CD4-positive, alpha-beta T cell treated with Interleukin-2 at 100 ng/mL for 4 hours (primary cell): ENCODE measurements at regions not wholly inside any gene's neighbourhood (a gene's known extent, or its start where the extent isn't known, plus 50 kb on each side); places are given as distances from the start of the nearest gene placed in this dataset.

Experiments
- DNase-seq: peaks from one replicate; pipeline ENCODE4 v3.0.0-alpha.2; 2020; ENCODE audit warnings: low spot score

DNA sequence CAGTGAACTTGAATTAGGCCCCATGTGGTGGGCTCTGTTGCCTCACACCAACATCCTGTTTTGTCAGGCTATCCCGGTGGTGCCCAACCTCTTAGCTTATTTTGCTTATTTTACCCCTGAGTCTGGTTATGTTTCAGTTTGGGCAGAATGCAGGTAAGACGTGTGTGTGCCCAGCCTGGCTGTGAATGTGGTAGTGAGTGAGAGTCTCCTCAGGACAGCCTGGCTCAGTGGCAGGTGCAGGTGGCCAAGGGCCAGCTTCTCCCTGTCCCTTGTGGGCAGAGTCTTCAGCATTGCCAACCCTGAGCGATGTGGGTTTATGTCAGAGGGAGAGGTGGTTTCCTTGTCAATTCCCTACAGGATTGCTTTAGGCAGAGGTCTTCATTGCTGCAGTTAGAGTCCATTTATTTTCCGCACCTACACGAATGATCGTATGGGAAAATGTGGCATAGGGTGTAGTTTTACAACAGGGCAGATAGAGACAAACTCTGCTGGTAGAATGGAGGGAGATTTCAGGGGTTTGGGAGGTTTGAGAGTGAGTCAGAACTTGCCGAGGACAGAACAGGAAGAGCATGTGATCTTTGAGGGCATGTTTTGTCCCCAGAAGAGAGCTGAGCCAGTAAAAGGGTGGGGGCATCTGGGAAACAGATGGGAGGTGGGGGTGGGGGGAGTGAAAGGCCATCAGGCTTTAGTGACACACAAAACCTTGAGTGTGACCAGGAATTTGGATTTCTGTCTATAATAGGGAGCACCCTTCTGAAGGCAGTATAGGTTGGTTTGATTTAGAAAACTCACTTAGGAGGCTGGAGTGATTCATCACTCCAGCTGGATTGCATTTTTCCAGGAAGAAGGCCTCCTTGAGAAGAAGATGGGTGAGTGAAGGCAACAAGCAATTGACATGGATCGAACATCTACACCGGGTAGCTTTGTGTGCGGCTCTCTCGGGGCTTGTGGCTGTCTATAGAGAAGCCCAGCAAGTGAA is 156.2 kb upstream of the CELF4 start:
- no peak for DNase-seq

DNA sequence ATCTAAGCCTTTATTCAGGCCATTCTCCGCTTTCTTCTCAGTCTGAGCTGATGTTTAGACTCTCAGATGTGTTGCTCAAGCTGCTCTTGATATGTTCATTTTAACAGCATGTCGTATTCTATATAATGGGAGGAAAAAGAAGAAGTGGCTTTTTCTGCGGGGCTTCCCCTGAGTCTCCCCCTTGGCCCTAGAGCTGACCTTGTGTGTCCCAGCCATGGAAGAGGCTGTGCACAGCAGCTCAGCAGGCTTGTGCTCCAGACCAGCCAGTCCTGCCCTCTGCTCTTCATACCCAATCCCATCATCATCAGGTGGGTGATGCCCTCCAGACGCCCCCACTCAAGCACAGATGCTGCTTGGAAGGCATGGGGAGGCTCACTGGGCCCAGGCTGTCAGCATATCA is 155.1 kb upstream of the CELF4 start:
- DNase-seq: no peak

DNA sequence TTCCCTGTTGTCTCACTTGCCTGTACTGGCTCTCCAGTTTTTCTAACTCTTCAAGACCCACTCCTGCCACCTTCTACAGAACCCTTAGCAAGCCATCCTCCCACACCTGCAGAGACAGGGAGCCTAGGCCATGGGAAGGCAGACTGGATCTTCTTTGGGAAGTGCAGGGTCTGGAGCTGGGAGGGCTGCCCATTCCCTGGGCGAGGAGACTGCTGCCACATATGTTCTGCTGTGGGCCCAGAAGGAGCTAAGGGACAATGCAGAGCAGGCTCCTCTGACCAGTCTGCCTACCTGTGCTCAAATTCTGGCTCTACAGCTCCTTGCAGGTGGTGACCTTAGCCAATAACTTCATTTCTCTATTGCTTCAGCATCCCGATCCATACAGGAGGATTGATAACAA is 152.1 kb upstream of the CELF4 start:
- no peak for DNase-seq

DNA sequence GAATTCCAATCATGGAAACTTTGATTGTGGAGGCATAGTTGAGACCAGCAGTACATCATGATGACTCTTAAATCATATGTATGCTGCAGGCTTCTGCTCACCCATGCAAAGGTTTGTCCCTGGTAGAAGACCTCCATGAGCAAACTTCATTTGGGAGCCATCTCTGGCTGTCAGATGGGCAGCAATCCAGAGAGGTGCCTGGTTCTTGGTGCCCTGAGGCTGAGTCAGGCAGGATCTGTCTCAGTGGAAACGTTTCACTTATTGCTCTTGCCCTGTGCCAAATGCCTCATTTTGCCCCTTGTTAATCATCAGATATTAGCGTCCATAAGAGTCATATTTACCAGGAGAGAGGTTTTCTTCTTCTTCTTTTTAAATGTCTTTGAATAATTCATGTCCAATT is 151.5 kb upstream of the CELF4 start:
- no peak for DNase-seq

DNA sequence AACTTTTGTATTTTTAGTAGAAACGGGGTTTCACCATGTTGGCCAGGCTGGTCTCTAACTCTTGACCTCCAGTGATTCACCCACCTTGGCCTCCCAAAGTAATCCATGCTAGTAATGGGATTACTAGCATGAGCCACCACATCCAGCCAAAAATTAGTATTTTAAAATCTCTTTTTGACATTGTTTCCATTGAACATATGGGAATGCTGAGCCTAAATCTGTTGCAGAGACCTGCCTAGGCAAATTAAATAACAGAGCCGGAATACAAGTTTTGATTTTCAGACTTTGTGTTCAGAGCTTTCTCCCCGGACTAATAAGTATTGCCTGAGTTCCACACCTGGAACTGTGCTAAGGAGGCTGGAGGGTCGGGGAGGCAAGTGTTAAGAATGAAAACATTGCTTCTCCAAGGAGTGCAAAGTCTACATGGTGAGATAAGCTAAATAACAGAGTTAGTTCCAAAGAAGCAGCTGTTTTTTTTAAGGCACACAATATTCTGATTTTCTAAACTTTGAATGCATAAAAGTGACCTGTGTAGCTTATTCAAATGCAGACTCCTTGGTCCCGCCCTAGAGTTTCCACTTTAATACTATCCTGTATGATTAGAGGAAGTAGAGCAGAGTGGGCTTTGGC is 150.6 kb upstream of the CELF4 start:
- DNase-seq: no peak

DNA sequence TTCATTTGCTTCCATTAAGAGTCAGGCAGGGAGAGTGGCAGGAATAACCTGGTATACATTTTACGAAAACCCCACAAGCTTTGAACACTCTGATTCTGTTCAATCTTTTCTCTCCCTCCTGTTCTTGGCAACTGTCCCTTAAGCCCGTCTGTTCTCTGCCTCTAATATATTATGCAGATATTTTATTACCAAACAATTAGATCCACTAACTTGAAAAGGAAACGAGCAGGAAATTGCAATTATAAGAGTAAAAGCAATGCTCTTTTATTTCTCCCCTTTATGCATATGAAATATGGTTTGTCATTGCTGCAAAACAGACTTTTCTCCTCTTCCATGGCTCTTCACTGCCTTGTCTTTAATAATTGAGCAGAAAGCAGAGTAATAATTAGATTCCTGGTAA is 149.1 kb upstream of the CELF4 start:
- no peak for DNase-seq

DNA sequence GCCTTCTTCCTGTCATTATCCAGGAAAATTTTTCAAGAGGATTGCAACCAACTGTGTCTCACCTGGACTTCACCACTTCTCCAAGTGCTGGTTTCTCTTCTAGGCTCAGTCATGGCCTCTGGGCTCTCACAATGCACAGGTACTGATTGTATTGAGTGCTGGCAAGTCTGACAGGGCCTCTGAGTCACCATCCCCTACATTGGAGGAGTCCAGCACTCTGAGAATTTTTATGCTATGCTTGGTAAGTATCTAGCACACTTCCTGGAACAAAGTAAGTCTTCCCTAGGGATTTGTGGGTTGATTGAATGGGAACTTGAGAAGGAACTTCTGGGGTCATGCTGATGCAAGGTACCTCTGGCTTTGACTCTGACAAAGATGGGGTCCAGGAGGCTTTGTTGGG is 147.2 kb upstream of the CELF4 start:
- no peak for DNase-seq

DNA sequence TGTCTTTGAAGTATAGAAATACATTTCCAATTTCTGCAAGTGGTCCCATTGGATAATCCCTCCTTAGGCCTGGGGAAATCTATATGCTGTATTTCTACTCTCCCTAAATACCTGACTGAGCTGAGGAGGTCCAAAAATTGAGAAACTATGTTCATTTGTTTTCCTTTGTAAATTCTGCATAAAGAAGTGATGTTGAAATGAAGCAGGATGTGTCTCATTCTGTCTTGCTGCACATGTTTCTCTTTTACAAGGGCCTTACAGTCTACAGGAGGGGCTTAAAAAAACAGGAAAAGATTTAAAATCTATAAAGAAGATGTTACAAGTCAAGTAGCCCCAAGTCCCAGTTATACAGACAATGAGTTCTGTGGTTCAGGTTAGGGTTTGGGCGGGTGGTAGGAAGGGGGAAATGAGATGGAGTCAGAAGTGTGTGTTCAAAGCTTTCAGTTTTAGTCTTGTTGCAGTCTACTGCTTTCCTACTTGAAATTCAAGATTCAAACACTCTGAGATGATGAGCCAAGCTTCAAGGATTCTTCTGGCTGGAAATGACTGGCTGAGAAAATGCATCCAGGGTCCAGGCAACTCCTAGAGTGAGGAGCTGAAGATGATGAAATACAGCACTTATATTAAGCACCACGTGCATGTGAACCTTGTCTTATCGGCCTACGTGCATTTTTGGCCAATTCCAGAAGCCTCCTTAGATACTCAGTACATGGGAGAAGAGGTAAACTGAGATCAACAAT is 146.3 kb upstream of the CELF4 start:
- DNase-seq: no peak

DNA sequence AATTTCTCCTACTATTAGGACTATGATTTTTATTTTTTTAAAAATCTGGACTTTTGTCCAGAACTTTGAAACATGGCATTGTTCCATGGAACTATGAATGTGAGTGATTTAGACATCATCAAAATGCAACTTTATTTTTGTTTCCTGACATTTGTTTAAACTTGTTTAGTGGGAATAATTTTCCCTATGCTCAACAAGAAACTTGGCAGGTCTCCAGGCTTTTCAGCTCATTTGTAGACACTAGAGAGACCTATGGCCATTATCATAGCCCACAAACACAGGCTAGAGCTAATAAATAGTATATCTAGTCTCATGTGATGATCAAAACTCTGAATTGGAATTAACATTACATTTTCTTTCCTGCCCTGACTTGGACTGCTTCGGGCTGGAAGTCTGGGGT is 145.1 kb upstream of the CELF4 start:
- DNase-seq: no peak

DNA sequence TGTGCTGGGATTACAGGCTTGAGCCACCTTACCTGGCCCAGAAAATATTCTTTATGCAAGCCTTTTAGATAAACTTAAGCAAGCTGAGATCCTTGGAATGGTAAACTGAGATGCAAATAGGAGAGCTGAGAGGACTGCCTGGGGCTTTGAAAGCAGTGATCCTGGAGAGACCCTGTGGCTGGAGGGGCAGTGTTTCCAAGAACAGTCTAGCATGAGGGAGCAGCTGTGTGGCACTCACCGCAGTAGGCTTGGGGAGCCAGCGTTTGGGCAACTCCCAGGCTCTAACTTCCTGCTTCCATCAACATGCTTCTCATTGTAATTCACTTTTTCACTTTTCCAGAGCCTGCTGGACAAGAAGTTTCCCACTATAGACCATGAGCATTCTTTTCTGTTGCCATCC is 144.1 kb upstream of the CELF4 start:
- DNase-seq: no peak

DNA sequence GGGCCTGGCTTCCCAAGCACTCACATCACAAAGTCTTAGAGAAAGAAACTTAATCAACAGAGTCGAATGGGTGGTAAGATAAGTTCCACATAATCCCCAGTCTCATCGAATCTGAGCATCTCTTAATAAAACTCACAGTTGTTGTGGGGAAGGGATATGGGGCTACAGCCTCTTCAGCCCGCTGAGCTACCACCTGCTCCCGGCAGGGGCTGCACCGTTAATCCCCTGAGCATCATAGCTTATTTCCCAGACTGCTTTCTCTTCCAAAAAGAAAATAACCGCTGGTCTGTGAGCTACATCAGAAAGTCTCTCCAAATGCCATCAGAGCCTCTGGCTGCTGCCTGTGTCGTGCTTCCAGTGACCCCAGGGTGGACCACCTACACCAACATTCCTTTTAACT is 139.4 kb upstream of the CELF4 start:
- no peak for DNase-seq

DNA sequence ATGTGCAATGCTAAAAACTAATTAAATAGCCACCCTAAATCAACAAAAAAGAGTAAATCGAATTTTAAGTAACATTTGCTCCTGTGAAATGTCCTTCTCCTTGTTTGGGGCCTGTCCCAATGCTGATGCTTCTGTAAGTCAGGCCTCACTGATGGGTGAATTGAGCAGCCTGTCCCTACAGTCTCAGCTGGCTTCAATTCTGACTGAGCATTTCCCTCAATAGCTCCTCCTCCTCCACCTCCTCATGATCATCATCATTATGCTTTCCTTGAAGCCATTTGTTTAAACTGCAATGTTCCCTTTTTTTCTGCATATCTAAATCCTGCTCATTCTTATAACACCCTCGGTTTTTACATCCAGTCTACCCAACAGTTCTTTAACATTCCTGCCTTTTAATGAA is 137.2 kb upstream of the CELF4 start:
- no peak for DNase-seq

DNA sequence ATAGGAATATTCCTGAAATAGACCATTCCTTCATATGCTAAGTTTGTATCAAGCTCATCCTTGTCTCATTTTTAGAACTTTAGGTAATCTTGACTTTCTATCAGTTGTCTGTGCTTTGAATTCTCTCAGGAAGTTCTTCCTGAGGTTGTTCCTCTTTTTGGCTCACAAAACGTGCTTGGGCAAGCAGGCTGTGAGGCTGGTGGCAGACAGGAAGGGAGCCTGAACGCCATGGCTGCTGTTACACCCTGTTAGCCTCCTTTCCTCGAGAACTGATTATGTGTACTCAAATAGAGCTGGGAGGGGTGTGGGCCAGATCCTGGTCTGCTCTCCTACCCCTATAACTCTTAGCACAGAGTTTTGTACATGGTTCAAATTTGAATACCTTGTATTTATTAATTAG is 136.4 kb upstream of the CELF4 start:
- DNase-seq: no peak

DNA sequence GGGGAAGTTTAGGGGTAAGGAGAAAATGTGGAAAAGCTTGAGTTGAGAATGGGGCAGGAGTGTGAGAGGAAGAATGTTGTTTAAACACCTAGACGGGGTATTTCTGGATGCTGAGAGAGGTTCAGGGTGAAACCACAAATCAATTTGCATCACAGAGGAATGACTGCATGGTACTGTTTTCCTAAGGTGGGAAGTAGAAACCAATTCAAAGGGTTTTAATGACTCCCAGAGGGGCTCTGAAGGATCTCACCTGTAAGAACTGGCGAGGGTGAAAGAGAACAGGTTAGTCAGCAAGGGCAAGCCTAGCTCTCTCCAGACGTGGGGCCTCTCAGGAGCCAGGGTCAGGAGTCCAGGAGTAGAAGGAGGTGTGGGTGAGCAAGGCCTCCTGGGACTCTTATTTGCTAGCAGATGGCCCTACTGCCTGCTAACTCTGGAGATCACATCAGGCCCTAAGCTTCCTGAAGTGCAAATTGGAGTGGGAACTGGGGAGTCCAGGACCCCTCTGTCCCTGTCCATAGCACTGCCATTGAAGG is 133.0 kb upstream of the CELF4 start:
- no peak for DNase-seq

DNA sequence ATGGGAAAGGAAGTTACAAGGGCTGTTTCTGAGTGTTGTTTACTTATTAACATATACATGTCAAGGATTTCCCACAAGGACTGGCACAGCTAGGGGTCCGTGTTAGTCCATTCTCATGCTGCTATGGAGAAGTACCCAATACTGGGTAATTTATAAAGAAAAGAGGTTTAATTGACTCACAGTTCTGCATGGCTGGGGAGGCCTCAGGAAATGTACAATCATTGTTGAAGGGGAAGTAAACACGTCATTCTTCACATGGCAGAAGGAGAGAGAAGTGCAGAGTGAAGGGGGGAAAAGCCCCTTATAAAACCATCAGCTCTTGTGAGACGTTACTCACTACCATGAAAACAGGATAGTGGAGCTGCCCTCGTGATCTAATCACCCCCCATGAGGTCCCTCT is 128.9 kb upstream of the CELF4 start:
- no peak for DNase-seq

DNA sequence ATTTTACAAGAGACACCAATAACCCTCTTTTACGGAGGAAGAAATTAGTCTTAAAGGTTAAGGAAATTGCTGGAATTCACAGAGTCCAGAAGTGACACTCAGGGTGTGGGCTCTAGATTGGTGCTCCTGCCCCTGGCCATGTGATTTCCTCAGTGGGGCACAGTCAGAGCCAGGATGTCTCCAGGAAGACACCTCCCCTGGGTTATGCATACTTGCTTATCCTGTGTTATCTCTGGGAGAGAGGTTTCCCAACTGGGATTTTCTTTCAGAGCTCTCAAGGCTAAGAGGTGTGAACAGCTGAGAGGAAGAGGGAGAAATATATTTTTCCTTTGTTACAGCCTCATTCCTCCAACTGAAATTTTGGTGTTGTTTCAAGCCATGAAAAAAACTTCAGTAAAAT is 125.6 kb upstream of the CELF4 start:
- no peak for DNase-seq

DNA sequence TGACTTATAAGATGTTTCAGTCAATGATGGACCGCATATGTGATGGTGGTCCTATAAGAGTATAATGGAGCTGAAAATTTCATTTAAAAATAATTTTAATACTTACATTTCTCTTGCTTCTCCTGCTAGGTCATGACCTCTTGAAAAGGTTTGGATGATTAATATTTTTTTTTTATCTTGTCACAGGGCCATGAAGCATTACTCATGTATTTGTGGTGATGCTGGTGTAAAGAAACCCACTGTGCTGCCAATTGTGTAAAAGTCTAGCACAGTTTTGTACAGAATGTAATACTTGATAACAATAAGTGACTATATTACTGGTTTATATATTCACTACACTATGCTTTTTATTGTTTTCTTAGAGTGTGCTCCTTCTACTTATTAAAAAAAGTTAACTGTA is 124.2 kb upstream of the CELF4 start:
- DNase-seq: no peak

DNA sequence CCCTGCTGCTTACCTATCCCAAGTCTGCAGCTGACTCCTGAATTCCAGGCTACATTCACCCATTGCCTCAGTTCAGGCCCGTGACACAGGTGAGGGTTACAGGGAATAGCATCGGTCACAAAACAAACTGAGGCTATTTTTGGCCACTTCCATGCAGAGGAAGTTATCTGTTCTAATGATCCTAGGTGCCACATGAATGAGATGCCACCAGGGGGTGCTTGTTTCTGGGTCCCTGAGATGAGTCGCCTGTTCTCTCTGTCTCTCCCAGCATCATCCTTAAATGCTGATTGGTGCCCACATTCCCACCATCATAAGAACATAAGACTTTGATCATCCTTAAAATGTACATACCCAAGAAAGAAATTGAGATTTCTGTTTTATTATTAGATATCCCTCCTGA is 119.0 kb upstream of the CELF4 start:
- DNase-seq: no peak

DNA sequence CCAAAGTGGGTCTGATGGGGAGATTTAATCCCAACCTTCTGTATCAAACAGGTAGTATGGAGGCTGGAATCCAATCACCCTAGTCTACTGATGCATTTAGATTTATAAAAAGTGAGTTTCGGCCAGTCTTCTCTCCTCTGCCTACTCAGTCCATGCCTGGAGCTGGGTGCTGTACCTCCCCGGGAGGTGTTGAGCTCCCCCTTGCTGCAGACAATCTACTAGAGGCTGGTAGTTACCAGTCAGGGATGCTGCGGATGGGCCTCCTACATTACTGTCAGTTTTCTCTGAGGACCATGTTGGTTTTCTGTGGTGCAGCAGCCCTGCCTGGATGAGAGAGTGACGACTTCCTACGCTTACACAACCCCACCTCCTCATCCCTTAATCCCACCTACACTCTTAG is 118.6 kb upstream of the CELF4 start:
- DNase-seq: no peak

DNA sequence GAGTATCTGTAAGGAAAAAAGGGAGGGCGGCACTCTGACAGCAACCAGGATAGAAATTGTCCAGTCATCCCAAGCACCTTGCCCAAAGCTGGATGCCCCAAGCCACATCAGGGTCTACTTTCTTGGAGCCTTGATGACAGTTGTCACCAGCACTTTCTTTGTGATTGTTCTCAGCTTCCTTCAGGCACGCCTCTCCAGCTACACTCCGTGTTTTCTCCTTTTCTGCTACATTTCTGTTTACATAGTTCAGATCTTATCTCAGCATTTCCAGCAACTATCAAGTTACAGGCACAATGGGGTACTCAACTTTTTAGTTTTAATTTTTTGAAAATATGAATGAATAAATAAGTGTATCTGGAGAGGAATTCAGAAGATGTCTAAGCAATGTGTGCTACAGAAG is 115.3 kb upstream of the CELF4 start:
- DNase-seq: no peak

DNA sequence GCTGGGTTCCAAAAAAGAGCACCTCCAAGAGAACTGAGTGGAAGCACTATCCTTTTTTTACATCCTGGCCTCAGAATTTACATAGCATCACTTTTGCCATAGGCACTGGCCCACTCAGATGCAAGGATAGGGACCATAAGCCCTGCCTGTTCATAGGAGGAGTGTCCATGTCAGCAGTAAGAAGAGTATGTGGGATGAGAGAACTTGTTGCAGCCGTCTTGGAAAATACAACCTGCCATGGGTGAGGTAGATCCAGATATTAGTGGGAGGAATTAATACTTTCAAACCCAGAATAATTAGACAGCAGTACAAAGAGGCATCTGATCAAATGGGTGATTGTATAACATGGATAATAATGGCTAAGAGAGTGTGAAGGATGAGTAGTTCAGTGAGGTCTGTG is 110.7 kb upstream of the CELF4 start:
- no peak for DNase-seq

DNA sequence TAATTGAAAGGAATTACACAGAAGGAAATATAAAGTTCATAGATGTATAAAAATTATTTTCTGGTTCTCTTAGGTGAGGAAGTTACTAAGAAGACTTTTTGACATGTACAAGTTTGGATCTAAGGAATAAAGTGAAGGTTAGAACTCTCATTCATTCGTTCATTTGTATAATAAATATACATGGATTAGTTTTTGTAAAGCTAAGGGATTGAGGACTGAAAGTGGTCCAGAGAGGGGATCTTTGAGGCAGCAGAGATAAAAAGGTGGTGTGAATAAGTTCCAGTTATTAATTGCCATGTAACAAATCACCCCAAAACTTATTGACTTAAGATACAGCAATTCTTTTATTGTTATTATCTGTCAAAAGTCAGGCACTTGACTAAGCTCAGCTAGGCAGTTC is 110.1 kb upstream of the CELF4 start:
- no peak for DNase-seq

DNA sequence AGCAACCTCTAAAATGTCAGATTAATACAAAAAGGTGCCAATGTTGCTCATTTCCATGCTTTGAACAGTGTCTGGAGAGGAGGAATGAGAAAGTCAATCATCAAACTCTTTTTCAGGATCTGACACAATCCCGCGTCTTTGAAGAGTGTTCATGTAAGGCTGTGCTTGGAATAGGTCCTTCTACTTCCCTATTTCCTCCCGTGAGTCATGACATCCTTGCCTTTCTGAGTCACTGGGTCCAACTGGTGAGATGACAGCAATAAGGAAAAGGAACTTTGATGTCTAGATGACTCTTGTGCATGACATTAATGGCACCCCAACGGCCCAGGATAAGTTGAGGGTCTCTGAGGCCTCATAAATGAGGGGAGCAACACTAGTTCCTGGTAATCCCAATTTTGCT is 109.0 kb upstream of the CELF4 start:
- no peak for DNase-seq
